HG03060 (cell line): ENCODE measurements at regions not wholly inside any gene's neighbourhood (a gene's known extent, or its start where the extent isn't known, plus 50 kb on each side); places are given as distances from the start of the nearest gene placed in this dataset.
"Not testable (repeated sequence)": the region's sequence is repeated elsewhere in the genome, so short reads cannot be mapped to it uniquely, and the experiment has no call there.

Experiments
- ATAC-seq: cut with Tn5 transposase; IDR thresholded peaks from one replicate; pipeline ENCODE4 v1.9.1; 2021; ENCODE audit warnings: low read depth, moderate number of reproducible peaks; ENCODE audit not compliant: unreplicated experiment

GRCh38 chr21:25489673-25490072 lies 117.6 kb downstream of the MRPL39 start:
- ATAC-seq: no peak

- ATAC-seq: peak; percentile 79
Measured at GRCh38 chr21:25487046-25487594, 120.2 kb downstream of the MRPL39 start.

GRCh38 chr21:25485914-25486313 lies 121.4 kb downstream of the MRPL39 start:
- no peak for ATAC-seq

- no peak for ATAC-seq
Measured at GRCh38 chr21:25467896-25468295, 139.4 kb downstream of the MRPL39 start.

- ATAC-seq: not testable (repeated sequence)
Measured at GRCh38 chr21:25467071-25467470, 140.2 kb downstream of the MRPL39 start.

GRCh38 chr21:25466470-25466869 lies 140.8 kb downstream of the MRPL39 start:
- no peak for ATAC-seq

- ATAC-seq: no peak
Measured at GRCh38 chr21:25465263-25465662, 142.0 kb downstream of the MRPL39 start.

- ATAC-seq: peak; percentile 55
Measured at GRCh38 chr21:25464275-25464674, 143.0 kb downstream of the MRPL39 start.

- ATAC-seq: peak; percentile 26
Measured at GRCh38 chr21:25462517-25462971, 144.7 kb downstream of the MRPL39 start.

- ATAC-seq: no peak
Measured at GRCh38 chr21:25461725-25462124, 145.6 kb downstream of the MRPL39 start.

GRCh38 chr21:25459993-25460392 lies 147.3 kb downstream of the MRPL39 start:
- no peak for ATAC-seq

GRCh38 chr21:25459365-25459764 lies 147.9 kb downstream of the MRPL39 start:
- no peak for ATAC-seq

GRCh38 chr21:25458484-25458883 lies 148.8 kb downstream of the MRPL39 start:
- ATAC-seq: no peak

GRCh38 chr21:25457946-25458345 lies 149.3 kb downstream of the MRPL39 start:
- ATAC-seq: no peak

- peak; percentile 72 for ATAC-seq
Measured at GRCh38 chr21:25457411-25457810, 149.9 kb downstream of the MRPL39 start.

- peak; percentile 27 for ATAC-seq
Measured at GRCh38 chr21:25456672-25457071, 150.6 kb downstream of the MRPL39 start.

GRCh38 chr21:25453524-25453923 lies 153.8 kb downstream of the MRPL39 start:
- ATAC-seq: no peak

GRCh38 chr21:25449950-25450349 lies 157.3 kb downstream of the MRPL39 start:
- ATAC-seq: no peak

GRCh38 chr21:25441835-25442234 lies 165.4 kb downstream of the MRPL39 start:
- no peak for ATAC-seq

GRCh38 chr21:25437465-25437864 lies 169.8 kb downstream of the MRPL39 start:
- not testable (repeated sequence) for ATAC-seq

GRCh38 chr21:25428537-25428936 lies 178.7 kb downstream of the MRPL39 start:
- ATAC-seq: peak; percentile 37

GRCh38 chr21:25427828-25428227 lies 179.5 kb downstream of the MRPL39 start:
- no peak for ATAC-seq

GRCh38 chr21:25426580-25426979 lies 180.7 kb downstream of the MRPL39 start:
- no peak for ATAC-seq
